Activated T-cell treated with anti-CD3 and anti-CD28 coated beads for 48 hours (primary cell): ENCODE measurements at regions not wholly inside any gene's neighbourhood (a gene's known extent, or its start where the extent isn't known, plus 50 kb on each side); places are given as distances from the start of the nearest gene placed in this dataset.

ENCODE experiments used
- DNase-seq: peaks from one replicate; pipeline ENCODE4 v3.0.0-alpha.2; 2020; ENCODE audit warnings: low read depth

DNA sequence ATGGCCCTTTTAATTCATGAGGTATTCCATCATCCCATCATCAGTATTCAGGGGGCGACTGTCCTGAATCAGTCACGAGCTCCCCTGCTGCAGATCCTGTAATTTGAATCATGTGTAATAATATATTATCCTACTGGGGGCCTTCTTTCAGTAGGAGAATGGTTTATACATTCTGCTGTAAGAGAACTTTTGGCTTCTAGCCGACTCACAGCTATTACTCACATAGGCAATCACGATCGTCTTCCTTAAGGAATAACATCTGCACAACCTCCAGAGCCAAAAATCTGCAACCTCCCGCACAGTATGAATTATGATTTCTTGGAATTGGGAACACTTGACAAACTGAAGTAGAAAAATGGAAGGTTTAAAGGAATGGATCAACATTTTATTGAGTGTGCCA is 343.0 kb downstream of the USP25 start:
- DNase-seq = no peak

DNA sequence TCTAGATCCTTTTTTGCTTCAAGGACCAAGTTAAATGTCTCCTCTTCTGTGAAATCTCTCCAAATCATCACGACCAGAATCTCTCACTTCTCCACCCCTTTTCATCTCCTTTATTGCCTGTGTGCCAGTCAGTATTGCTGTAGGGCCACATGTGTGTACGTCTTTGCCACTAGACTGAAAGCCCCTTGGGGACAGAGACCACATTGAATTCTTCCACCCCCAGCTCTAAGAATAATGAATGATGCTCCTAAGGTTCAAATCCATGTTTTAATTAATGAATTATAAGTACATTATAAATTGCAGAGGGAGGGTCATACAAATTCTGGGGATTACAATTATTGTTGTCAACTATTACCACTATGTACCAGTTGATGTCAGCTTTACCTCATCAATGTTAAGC is 343.8 kb downstream of the USP25 start:
- no peak for DNase-seq

DNA sequence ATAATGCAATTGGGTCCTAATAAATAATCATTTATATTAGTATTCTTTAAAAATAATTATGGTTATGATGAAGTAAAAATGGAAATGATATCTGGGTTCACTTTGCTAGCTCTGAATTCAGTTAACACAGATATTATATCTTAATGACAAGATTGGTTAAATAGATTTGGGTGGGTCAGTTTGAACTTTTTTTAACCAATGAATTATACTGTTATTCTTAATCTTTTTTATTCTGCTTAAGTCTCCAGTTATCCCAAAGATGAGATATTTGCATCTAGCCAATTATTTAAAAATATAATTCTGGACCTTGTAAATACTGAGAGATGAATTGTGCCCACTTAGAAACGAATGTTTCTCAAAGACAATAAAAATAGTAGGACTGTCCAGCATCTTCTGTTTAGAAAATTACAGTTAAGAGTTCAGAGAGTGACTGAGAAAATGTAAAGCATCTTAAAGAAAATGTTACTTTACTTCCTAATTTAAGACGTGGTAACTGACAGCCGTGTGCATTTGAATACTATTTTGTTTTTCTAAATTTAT is 345.2 kb downstream of the USP25 start:
- DNase-seq = no peak

DNA sequence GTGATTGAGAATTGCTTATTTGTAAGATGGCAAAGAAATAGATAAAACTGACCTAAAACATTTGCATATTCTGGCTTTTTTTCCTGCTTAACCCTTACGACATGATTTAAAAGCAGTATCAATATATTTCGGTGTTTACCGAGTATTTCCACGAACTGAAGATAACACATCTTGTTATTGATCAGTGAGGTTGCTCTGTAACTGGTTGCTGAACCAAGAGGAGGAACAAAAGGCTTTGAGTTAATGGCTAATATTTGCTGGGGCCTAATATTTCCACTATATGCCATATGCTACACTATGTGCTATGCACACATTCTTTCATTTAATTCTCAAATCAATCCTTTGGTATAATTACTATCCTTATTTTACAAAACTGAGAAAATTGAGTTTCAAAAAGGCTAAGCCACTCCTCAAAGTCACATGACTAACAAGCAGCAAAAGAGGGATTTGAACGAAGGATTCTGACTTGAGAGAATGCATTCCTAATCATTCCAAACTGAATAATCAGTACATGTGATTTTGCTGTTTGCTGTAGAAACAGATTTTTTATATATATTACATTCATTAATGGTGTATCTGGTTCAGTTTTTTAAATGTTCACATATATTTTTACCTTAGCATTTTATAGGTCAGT is 346.0 kb downstream of the USP25 start:
- DNase-seq = no peak

DNA sequence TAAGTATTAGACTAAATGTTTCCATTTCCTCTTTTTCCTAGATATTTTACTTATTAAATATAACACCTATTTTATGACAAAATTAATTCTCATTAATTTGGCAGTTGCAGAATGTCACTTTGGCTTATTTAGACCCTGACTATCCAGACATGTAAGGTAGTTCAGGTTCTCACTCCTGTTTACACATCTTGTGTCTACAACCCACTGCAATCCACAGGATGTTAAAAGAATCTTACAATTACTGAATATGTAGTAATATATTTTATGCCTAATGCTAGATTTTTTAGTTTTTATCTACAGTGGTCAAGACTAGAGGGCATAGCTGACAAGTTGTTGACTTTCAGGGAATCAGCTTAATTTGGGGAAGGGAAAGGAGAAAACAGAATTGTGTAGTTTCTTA is 346.7 kb downstream of the USP25 start:
- DNase-seq = no peak

DNA sequence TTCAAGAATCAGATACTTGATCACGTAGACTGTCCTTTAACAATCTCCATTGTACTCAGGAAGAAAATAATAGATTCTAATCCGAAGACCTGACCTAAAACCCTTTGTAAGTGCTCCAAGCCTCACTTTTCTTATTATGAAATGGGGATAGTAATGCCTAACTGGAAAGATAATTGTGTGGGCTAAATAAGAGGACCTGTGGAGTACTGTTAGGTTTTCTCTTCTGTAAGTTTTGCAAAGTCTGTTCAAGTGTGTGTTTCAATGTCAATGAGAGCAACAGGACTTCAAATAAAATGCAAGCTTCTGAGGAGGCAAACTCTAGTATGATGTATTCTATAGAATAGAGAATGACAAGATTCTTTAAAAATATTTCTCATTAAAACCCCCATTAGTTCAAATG is 348.6 kb downstream of the USP25 start:
- DNase-seq = no peak

DNA sequence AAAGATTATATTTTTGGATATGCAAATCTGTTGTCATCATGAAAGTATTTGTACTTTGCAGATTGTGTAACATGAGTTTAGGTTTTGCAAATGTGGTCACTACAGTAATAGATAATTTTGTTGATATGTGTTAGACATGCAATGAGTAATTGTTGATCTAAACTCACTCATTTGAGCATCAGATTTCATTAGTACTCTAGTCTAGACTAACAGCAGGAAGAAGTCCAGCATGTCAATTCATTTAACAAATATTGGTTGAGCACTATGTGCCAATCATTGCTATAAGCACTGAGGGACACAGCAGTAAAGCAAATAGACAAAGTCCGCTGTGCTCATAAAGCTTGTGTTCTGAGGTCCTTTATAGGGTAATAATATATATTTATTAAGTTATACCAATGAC is 350.0 kb downstream of the USP25 start:
- no peak for DNase-seq

DNA sequence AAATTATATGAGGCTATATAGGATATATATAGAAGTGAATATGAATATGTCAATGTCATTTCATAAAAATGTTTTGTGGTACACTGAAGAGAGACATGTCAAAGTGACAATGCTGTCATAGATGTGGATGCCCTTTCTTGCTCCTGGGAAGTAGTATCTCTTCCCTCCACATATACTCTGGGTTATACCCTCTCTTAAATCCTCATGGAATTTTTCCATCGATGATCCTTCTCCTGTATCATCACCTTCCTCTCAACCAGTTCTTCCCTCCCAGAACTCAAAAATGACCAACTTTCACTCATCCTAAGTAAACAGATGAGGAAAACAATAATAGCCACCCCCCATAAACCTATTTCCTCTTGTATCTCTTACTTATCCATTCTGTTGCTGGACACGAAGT is 351.5 kb downstream of the USP25 start:
- no peak for DNase-seq

DNA sequence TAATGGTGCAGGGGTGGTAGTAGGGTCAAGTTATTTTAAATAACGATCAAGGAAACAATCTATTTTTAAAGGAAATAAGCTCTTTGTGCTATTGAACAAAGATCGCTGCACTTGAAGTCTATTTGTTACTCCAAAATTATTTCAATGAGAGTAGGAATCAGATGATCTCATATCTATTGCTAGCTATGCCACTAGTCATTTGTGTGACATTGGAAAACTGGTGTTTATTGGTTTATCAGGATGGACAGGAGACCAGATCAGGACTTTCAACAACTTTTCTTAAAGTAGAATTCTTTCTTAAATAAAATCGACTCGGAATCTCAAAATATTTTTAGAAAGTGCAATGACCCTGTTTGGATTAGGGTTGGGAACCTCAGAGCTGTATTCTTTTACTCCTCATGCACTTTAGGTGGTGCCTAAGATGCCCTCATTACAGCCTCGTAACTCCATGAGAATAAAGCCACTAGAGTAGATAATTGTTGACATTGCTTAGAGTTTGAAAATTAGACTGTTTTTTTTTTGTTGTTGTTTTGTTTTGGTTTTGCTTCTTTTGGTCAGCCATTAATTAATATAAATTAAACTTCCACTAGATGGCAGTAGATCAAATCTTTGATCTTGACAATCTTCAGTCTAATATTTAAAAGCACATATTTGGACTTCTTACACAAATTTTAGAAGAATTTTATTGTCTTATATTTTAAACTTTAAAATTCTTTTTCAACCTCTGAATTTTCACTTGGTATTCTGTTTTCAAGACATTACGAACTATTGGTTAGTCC is 352.4 kb downstream of the USP25 start:
- DNase-seq = no peak

DNA sequence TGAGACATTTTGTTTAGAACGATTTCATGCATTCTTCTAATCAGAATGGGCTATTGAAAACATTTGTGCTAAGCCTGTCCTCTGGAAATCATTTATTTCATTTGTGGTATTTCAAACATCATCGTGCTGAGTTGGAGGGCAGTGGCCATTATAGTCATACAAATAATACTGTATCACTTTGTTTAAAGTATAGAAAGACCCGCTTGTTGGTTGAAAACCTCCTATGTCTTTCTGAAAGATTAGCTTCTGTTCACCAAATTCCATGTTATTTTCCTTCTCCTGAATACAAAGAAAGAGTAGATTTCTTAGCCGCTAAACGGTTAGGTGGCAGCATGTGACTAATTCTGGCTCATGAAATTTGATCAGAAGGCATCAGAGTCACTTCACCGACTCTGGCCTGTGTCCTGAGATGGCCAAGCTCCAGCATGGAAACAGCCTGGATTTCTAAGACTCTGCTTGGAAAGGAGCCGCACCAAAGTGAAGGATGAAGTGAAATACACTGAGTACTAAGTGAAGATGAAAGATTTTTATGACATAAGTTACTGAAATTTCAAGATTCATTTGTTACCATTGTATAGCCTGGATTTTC is 355.1 kb downstream of the USP25 start:
- DNase-seq = no peak

DNA sequence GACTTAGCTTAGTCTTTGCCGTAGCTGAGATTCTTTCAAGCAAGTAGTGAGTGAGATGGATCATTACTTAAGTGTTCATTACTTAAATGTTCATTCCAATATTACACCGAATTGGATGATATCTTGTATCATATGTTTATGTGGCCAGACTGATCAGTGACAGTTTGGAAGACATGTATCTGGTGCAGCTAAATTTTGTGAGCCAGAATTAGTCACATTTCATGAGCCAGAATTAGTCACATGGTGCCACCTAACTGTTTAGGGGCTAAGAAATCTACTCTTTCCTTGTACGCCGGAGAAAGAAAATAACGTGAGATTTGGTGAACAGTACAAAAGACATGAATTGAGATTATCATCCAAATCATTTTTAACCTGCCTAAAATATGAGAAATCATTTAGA is 355.6 kb downstream of the USP25 start:
- no peak for DNase-seq

DNA sequence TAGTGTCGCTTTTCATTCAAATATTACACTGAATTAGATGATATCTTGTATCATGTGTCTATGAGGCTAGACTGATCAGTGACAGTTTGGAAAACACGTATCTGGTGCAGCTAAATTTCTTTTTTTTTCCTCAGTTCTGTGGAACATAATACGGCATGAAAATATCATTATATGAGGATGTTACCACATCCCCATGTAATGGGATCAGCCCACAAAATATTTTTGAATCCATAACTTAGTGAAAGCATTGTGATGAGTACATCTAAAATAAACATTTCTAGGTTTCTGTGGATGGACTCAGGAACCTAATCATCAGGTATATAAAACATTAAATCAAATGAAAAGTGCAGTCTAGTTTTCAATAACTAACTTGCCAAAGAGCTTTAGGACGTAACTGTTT is 356.3 kb downstream of the USP25 start:
- DNase-seq = no peak

DNA sequence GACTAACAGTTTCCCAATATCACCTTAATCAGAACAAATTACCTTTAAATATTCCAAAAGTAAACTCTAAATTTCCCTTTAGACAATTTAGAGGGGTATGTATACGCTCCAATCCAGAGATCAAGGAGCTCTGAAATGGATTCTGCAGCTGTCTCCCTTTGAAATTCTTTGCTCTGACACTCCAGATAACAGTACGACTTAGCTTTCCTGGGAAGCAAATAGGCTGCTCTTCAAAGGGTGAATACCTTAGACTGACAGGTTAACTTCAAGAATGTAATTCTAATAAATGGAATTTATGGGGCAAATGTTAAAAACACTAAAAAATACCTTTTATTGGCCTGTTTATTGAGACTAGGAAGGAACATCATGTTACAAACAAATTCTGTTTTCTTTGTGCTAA is 357.2 kb downstream of the USP25 start:
- DNase-seq = no peak

DNA sequence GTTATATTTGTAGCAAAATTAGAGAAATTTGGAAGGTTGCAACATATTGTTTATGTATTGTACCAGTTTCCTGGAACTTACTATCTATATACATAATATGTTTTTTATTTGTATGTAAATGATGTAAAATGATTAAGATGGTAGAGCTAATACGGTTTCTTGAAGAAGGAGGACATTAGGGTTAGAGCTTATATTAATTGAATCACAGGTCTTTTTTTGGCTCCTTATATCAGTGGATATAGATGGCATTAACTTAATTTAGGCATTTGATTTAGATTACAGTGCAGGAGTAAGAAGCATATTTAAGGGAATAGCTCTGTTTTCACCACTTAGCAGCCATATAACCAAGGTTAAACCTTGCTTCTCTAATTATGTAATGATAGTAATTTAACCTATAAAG is 357.7 kb downstream of the USP25 start:
- DNase-seq = no peak

DNA sequence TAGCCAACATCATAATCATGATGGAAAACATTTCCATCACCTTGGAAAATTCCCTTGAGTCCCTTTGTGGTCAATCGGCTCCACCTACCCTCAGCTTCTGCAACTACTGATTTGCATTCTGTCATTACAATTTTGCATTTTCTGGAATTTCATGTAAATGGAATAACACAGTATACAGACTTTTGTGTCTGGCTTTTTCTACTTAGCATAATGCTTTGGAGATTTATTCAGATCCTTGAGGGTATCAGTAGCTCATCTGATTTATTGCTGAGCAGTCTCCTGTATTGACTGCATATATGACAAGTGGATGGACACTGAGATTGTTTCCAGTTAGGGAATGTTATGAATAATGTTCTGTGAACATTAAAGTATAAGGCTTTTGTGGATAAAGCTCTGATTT is 358.3 kb downstream of the USP25 start:
- no peak for DNase-seq

DNA sequence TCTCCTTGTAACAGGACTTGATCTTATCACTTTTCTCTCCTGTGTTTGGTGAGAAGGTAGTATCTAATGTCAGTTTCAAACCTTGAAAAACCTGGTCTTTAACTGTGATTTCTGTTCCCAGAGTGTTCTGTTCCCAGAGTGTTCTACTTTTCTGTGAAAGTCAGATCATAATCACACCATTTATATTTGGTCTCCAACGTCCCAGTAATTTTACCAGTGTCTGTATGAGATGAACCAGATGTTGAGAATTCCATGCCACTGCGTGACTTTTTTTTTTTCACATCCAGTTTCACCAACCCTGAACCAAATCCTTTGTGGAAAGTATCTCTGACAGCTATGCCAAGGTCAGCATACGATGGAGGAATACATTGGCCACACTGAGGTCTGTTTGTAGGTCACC is 365.2 kb downstream of the USP25 start:
- no peak for DNase-seq

DNA sequence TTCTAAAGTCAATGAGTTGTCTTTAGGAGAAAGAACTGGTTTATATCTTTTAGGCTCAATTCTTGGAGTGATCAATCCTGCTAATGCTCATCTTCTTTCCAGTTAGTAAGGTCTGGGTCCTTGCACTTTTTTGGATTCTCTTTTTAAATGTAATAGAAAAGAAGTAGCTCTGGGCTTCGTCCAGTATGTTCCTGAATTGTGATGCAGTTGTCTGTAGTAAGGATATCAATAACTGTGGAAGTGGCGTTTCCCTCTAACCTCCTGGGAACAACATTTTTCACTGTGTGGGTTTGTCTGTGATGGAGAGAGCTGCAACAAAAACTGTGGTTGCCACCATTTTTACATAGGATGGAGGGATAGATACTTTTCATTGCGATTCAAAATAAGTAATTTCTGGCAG is 367.2 kb downstream of the USP25 start:
- no peak for DNase-seq

DNA sequence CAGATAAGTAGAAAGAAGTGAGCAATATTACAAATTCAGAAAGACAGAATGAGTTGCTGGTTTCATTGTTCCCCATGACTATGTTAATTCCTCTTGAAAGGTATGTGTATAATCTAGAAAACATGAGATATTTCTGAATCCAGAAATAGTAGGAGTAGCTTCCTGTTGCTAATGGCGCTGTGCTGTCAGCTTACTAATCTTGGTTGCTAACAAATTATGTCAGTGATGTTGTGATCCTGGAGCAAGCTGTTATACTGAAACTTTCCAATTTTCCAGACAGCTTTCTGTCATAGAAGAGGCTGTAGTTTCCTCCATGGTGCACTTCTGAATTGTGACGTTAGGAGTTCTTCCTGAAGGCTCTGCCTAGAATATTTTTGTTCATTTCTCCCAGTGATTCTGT is 372.3 kb downstream of the USP25 start:
- no peak for DNase-seq

DNA sequence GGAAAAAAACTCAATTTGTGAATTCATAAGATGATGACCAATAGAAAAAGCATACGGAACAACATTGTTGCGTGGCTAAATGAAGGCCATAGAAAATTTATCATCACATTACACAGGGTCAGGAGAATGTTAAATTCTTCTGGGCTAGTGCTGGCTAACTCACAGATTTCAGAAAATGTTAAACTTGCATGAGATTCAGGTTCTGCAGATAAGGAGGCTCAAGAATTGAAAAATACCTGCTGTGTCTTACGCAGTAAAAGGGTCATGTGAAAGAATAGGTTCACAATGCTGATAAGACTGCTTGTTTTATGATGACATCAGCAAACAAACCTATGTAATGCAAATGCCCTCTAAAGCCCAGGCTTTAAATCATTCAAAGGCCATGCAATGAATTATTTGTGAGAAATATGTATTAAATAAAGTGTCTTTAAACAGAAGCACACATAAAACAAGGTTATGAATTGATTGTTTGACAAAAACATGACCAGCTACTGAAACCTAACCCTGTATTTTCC is 378.8 kb downstream of the USP25 start:
- DNase-seq = no peak

DNA sequence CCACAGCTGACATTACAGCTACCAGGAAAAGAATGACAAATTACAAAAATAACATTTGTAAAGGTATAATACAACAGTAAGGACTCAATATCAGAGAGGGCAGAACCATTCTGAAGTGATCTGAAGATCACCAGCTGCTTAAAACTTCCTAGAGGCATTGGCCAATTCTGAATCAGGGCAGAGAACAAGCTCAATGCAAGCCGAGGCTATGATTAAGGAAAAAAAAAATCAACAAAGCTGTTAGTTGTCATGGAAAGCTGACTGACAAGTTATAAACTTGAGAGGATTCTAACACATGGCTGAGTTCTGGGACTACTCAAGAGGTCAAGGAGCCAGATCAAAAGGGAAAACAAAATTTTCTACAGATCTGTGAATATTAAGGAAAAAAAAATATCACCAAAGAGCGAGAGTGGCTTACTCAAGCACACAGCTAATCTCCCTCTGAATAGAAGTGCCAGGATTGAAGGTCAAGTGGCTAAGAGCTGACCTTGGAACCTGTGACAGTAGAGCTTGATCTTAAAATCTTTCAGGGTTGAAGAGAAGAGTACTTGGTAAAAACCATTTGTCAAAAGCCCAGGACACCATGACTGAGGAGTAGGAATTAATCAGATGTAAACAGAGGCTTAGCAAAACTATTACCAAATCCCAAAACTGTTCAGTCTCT is 383.4 kb downstream of the USP25 start:
- no peak for DNase-seq

DNA sequence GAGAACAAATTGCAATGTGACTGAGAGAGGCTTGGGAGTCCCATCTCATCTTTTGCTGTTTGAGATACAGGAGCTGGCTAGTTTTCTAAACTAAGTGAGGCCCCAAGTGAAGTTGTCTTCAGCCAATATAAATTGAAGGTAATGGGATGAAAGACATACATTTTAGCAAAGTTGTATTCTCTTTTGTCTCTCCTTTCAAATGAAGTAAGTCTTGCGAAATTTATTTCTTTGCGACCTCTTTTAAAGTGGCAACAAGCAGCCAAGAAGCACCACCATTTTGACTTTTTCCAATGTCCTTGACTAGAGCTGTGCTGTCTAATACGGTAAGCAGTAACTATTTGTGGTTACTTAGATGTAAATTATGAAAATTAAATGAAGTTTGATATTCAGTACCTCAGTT is 385.7 kb downstream of the USP25 start:
- DNase-seq = no peak

DNA sequence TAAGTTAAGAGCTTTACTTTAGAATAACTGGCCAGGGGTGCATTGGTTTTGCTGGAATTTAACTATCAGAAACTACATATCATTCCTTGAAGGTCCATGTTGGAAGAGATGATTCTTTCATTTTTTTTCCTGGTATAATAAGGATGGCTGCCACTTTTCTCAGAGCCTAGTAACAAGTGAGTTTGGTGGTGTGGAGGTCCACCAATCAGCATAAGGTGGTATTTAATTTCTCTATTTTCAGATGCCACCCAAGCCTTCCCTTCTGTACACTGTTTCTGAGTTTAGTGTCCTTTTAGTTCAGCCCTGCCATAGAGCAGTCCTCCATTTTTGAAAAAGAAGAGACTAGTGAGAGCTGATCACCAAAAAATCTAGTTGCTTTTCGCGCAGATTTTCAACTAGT is 386.3 kb downstream of the USP25 start:
- no peak for DNase-seq

DNA sequence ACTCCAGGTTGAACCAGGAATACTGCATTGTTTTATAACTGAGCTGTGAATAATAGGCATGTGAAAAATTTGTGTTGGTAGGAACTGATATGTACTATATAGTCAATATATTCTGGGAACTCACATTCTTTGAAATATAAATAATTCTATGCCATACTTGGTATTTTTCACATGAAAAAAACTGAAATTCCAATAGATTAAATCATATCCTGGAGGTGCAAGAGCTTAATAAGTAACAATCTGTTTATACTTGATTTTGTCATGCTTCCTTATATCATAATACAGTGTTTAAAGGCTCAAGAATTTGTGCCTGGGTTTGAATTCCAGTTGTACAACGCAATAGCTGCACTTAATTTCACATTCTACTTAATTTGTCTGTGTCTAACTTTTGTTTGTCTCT is 387.0 kb downstream of the USP25 start:
- no peak for DNase-seq
